IMR-90 (cell line): ENCODE measurements at regions not wholly inside any gene's neighbourhood (a gene's known extent, or its start where the extent isn't known, plus 50 kb on each side); places are given as distances from the start of the nearest gene placed in this dataset.

Experiments
- ATAC-seq: fragments of 200-7000 bp; cut with Tn5 transposase; 2 replicates; pipeline ENCODE4 v1.9.1; 2020; ENCODE audit warnings: low read depth, mild to moderate bottlenecking, moderate library complexity
- BruUV-seq: library from RNA; stranded (reverse); fragments of 400-500 nt; replicated peaks from 2 replicates; lab custom pipeline; 2021; lab: Mats Ljungman, UMichigan
- CTCF ChIA-PET: fragments of 300-600 bp; formaldehyde crosslinking; extraction: SDS; loops from one replicate; lab custom pipeline; 2021; ENCODE audit warnings: antibody characterized with exemption; lab: Yijun Ruan, JAX
- POLR2A ChIA-PET: fragments of 300-600 bp; sonication (Branson Sonifier 250); formaldehyde crosslinking; loops from one replicate; lab custom pipeline; 2022; ENCODE audit warnings: antibody characterized with exemption; ENCODE audit not compliant: unreplicated experiment; lab: Charles Lee
- DNase-seq: peaks from one replicate; pipeline ENCODE4 v3.0.0; 2013
- H2AFZ ChIP-seq: replicated peaks from 2 replicates; pipeline ENCODE3; 2013; ENCODE audit warnings: low read length, mild to moderate bottlenecking; ENCODE audit not compliant: poor library complexity
- H2AK5ac ChIP-seq: 2 replicates; pipeline ENCODE4 v1.6.1; 2013; ENCODE audit warnings: low read depth, low read length, inconsistent platforms
- H2AK9ac ChIP-seq: replicated peaks from 2 replicates; pipeline ENCODE3; 2013; ENCODE audit warnings: mild to moderate bottlenecking, low read depth, low read length, moderate library complexity; ENCODE audit not compliant: poor library complexity
- H2BK120ac ChIP-seq: 2 replicates; pipeline ENCODE4 v1.6.1; 2013; ENCODE audit warnings: low read depth, low read length, inconsistent platforms
- H2BK15ac ChIP-seq: 3 replicates; pipeline ENCODE4 v1.6.1; 2013; ENCODE audit warnings: low read depth, low read length, inconsistent platforms
- H2BK20ac ChIP-seq: 2 replicates; pipeline ENCODE4 v1.6.1; 2013; ENCODE audit warnings: low read depth, mild to moderate bottlenecking, inconsistent platforms, low read length, moderate library complexity
- H2BK5ac ChIP-seq: 2 replicates; pipeline ENCODE4 v1.6.1; 2013; ENCODE audit warnings: mild to moderate bottlenecking, low read depth, low read length, inconsistent platforms; ENCODE audit not compliant: poor library complexity, severe bottlenecking
- H3K14ac ChIP-seq: replicated peaks from 2 replicates; pipeline ENCODE4 v1.6.1; 2013; ENCODE audit warnings: low read depth, low read length, inconsistent platforms
- H3K18ac ChIP-seq: 2 replicates; pipeline ENCODE4 v1.6.1; 2013; ENCODE audit warnings: low read depth, low read length, control low read depth
- H3K23ac ChIP-seq: 2 replicates; pipeline ENCODE4 v1.6.1; 2013; ENCODE audit warnings: low read depth, low read length, inconsistent platforms
- H3K27ac ChIP-seq: 2 replicates; pipeline ENCODE4 v1.5.1; 2013; ENCODE audit warnings: mild to moderate bottlenecking, control low read depth, low read length; ENCODE audit not compliant: insufficient read depth
- H3K27me3 ChIP-seq: 2 replicates; pipeline ENCODE4 v1.6.1; 2013; ENCODE audit warnings: low read length; ENCODE audit not compliant: control insufficient read depth, insufficient read depth
- H3K36me3 ChIP-seq: 2 replicates; pipeline ENCODE4 v1.6.1; 2013; ENCODE audit warnings: low read length, mixed read lengths; ENCODE audit not compliant: control insufficient read depth, insufficient read depth
- H3K4ac ChIP-seq: 2 replicates; pipeline ENCODE4 v1.6.1; 2013; ENCODE audit warnings: low read depth, low read length, inconsistent platforms
- H3K4me1 ChIP-seq: 2 replicates; pipeline ENCODE4 v1.6.1; 2013; ENCODE audit warnings: low read length, mixed read lengths; ENCODE audit not compliant: control insufficient read depth, insufficient read depth
- H3K4me2 ChIP-seq: 2 replicates; pipeline ENCODE4 v1.6.1; 2013; ENCODE audit warnings: low read depth, mild to moderate bottlenecking, control low read depth, low read length, moderate library complexity
- H3K4me3 ChIP-seq: 2 replicates; pipeline ENCODE4 v1.5.1; 2013; ENCODE audit warnings: low read depth, mild to moderate bottlenecking, control low read depth, low read length, moderate library complexity; ENCODE audit not compliant: insufficient read depth
- H3K56ac ChIP-seq: 2 replicates; pipeline ENCODE4 v1.6.1; 2013; ENCODE audit warnings: low read length, inconsistent platforms; ENCODE audit not compliant: insufficient read depth; ENCODE audit errors: extremely low read depth
- H3K79me1 ChIP-seq, 2 experiments: 2 replicates each; pipeline ENCODE4 v1.6.1; 2013; ENCODE audit warnings: low read length in 2 of 2, inconsistent platforms in 1 of 2, low read depth in 1 of 2
- H3K9ac ChIP-seq: 2 replicates; pipeline ENCODE4 v1.6.1; 2013; ENCODE audit warnings: low read depth, low read length, control low read depth
- H3K9me1 ChIP-seq: 2 replicates; pipeline ENCODE4 v1.6.1; 2013; ENCODE audit warnings: low read length, inconsistent platforms; ENCODE audit not compliant: insufficient read depth
- H3K9me3 ChIP-seq: 2 replicates; pipeline ENCODE4 v1.6.1; 2013; ENCODE audit warnings: low read length; ENCODE audit not compliant: control insufficient read depth, insufficient read depth
- H4K20me1 ChIP-seq: 2 replicates; pipeline ENCODE4 v1.6.1; 2013; ENCODE audit warnings: low read length, inconsistent platforms; ENCODE audit not compliant: insufficient read depth
- H4K5ac ChIP-seq: 2 replicates; pipeline ENCODE4 v1.6.1; 2013; ENCODE audit warnings: mild to moderate bottlenecking, low read depth, low read length, control low read depth
- H4K8ac ChIP-seq, 2 experiments: 2 replicates each; pipeline ENCODE4 v1.6.1; 2013; ENCODE audit warnings: low read depth in 2 of 2, low read length in 2 of 2, control low read depth in 1 of 2, inconsistent platforms in 1 of 2
- H4K91ac ChIP-seq: 2 replicates; pipeline ENCODE4 v1.6.1; 2013; ENCODE audit warnings: low read depth, low read length, inconsistent platforms; ENCODE audit not compliant: insufficient read depth
- BHLHE40 ChIP-seq: fragments of 150-350 bp; IDR thresholded peaks from 2 replicates; pipeline ENCODE4 v1.6.1; 2016; ENCODE audit warnings: mild to moderate bottlenecking, low read depth, low read length
- CEBPB ChIP-seq: IDR thresholded peaks from 2 replicates; pipeline ENCODE4 v1.6.1; 2012; ENCODE audit warnings: low read depth, low read length, improper control_type of control experiment
- CHD1 ChIP-seq: IDR thresholded peaks from 2 replicates; pipeline ENCODE4 v1.6.1; 2012; ENCODE audit warnings: low read depth, low read length, improper control_type of control experiment
- CTCF ChIP-seq: conservative IDR thresholded peaks from 2 replicates; pipeline ENCODE4 v1.5.1; 2012; ENCODE audit warnings: mild to moderate bottlenecking, low read depth, low read length, improper control_type of control experiment
- ELK1 ChIP-seq: fragments of 150-350 bp; IDR thresholded peaks from 2 replicates; pipeline ENCODE4 v1.6.1; 2016; ENCODE audit warnings: low read depth, mild to moderate bottlenecking, low read length, moderate library complexity, borderline replicate concordance
- MAFK ChIP-seq: IDR thresholded peaks from 2 replicates; pipeline ENCODE4 v1.6.1; 2012; ENCODE audit warnings: low read depth, low read length, improper control_type of control experiment
- MAZ ChIP-seq: IDR thresholded peaks from 2 replicates; pipeline ENCODE4 v1.6.1; 2012; ENCODE audit warnings: low read depth, mild to moderate bottlenecking, low read length, improper control_type of control experiment, moderate library complexity, borderline replicate concordance
- MXI1 ChIP-seq: IDR thresholded peaks from 2 replicates; pipeline ENCODE4 v1.6.1; 2012; ENCODE audit warnings: low read depth, mild to moderate bottlenecking, low read length, moderate library complexity, borderline replicate concordance
- NFE2L2 ChIP-seq: fragments of 150-350 bp; IDR thresholded peaks from 2 replicates; pipeline ENCODE4 v1.6.1; 2016; ENCODE audit warnings: low read depth, mild to moderate bottlenecking, low read length
- POLR2A ChIP-seq: IDR thresholded peaks from 2 replicates; pipeline ENCODE4 v1.6.1; 2012; ENCODE audit warnings: mild to moderate bottlenecking, low read depth, low read length
- RCOR1 ChIP-seq: IDR thresholded peaks from 2 replicates; pipeline ENCODE4 v1.6.1; 2012; ENCODE audit warnings: mild to moderate bottlenecking, low read length, improper control_type of control experiment; ENCODE audit not compliant: insufficient replicate concordance
- RFX5 ChIP-seq: IDR thresholded peaks from 2 replicates; pipeline ENCODE4 v1.8.0; 2012; ENCODE audit warnings: low read depth, mild to moderate bottlenecking, low read length, moderate library complexity
- SMC3 ChIP-seq: fragments of 150-350 bp; IDR thresholded peaks from 2 replicates; pipeline ENCODE4 v1.6.1; 2016; ENCODE audit warnings: low read depth, mild to moderate bottlenecking, antibody characterized with exemption, low read length, moderate library complexity
- USF2 ChIP-seq: fragments of 150-350 bp; IDR thresholded peaks from 2 replicates; pipeline ENCODE4 v1.6.1; 2017; ENCODE audit warnings: mild to moderate bottlenecking, antibody characterized with exemption, low read length, low read depth
- WGBS, 2 experiments: methylation state at CpG; one replicate each; pipeline versions ENCODE4 v1.1.5 to v1.1.7; 2013; ENCODE audit warnings: missing lambda C conversion rate in 2 of 2; ENCODE audit not compliant: insufficient read length in 1 of 2; ENCODE audit errors: extremely low coverage in 2 of 2; 5-methylcytosine and 5-hydroxymethylcytosine counted together
- dilution Hi-C: fragments of 300-500 bp; cut with HindIII; formaldehyde crosslinking; loops from one replicate; pipeline ENCODE4 v1.14.3; 2018; ENCODE audit warnings: low sequenced_read_pairs; ENCODE audit not compliant: unreplicated experiment
- in situ Hi-C: fragments of 300-500 bp; cut with MboI; formaldehyde crosslinking; loops from 3 replicates; pipeline ENCODE4 v1.14.3; 2019; ENCODE audit warnings: low sequenced_read_pairs, inconsistent platforms, mixed read lengths
- intact Hi-C: fragments of 100-400 bp; cut with micrococcal nuclease; formaldehyde crosslinking; loops from 2 replicates; pipeline ENCODE4 v1.10.0; 2022

- no peak overlapping the region for H4K91ac ChIP-seq
- H2AK9ac ChIP-seq = no peak overlapping the region
- H2AFZ ChIP-seq = no peak overlapping the region
- no peak overlapping the region for H3K4me2 ChIP-seq
- H3K56ac ChIP-seq = no peak overlapping the region
- no peak overlapping the region for H4K5ac ChIP-seq
- CTCF ChIA-PET = no interaction called here
- H4K20me1 ChIP-seq = no peaks in the 10 kb centered on the region
- H2AK5ac ChIP-seq = no peak overlapping the region
- POLR2A ChIA-PET = no interaction called here
- no peak for ATAC-seq
- no peak for TF ChIP-seq SMC3
- TF ChIP-seq CEBPB = no peak
- TF ChIP-seq CHD1 = no peak
- no peak for TF ChIP-seq POLR2A
- no peak for TF ChIP-seq MAZ
- TF ChIP-seq RCOR1 = no peak
- TF ChIP-seq ELK1 = no peak
- no peak for TF ChIP-seq MXI1
- no peak for TF ChIP-seq NFE2L2
- no peak for TF ChIP-seq RFX5
- no peak for TF ChIP-seq MAFK
- TF ChIP-seq USF2 = no peak
- TF ChIP-seq BHLHE40 = no peak
- TF ChIP-seq CTCF = no peak
- no peak overlapping the region for H4K8ac ChIP-seq
- dilution Hi-C loops = no loop called here
- intact Hi-C loops = no loop called here
- no peak for DNase-seq
- H2BK15ac ChIP-seq = no peak overlapping the region
- no peak overlapping the region for H3K27ac ChIP-seq
- H2BK120ac ChIP-seq = no peak overlapping the region
- H2BK5ac ChIP-seq = no peak overlapping the region
- in situ Hi-C loops = no loop called here
- H3K79me1 ChIP-seq = no peaks in the 10 kb centered on the region
- no peak overlapping the region for H3K9ac ChIP-seq
- H3K4me1 ChIP-seq = no peaks in the 10 kb centered on the region
- peaks cover 11% of the 10 kb centered on the region for H3K9me3 ChIP-seq
- WGBS, 2 experiments = 80% methylated on average over 1 of the region's 5 CpGs; no CpG with 5 or more reads in 1 of the 2 experiments
- no peak overlapping the region for H3K4ac ChIP-seq
- no peaks in the 10 kb centered on the region for H3K9me1 ChIP-seq
- no TSS peak for BruUV-seq
- no peaks in the 10 kb centered on the region for H3K36me3 ChIP-seq
- no peak overlapping the region for H3K23ac ChIP-seq
- no peak overlapping the region for H2BK20ac ChIP-seq
- no peak overlapping the region for H3K4me3 ChIP-seq
- H3K18ac ChIP-seq = no peak overlapping the region
- H3K14ac ChIP-seq = no peak overlapping the region
- H3K27me3 ChIP-seq = no peaks in the 10 kb centered on the region
Measured at GRCh38 chr3:34361921-34362320, 563.5 kb downstream of the PDCD6IP start.
